HG03565 (cell line): ENCODE measurements at regions not wholly inside any gene's neighbourhood (a gene's known extent, or its start where the extent isn't known, plus 50 kb on each side); places are given as distances from the start of the nearest gene placed in this dataset.

Source experiments
- ATAC-seq: cut with Tn5 transposase; IDR thresholded peaks from one replicate; pipeline ENCODE4 v1.9.1; 2021; ENCODE audit warnings: mild to moderate bottlenecking, moderate library complexity; ENCODE audit not compliant: unreplicated experiment

DNA sequence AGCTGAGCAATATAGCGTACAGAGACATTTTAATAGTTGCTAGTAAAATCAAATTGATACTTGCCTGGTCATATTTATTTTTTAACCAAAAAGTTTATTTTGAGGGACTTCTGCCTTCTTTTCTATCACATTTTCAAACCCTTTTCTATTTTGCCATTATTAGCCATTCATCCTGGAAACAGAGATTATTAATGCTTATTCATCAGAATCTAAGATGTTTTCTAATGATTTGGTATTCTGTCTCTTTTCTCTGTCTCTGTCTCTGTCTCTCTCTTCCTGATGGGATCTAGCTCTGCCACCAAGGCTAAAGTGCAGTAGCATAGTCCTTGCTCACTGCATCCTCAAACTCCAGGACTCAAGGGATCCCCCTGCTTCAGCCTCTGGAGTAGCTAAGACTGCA, 871.3 kb upstream of the CDH8 start:
- no peak for ATAC-seq

DNA sequence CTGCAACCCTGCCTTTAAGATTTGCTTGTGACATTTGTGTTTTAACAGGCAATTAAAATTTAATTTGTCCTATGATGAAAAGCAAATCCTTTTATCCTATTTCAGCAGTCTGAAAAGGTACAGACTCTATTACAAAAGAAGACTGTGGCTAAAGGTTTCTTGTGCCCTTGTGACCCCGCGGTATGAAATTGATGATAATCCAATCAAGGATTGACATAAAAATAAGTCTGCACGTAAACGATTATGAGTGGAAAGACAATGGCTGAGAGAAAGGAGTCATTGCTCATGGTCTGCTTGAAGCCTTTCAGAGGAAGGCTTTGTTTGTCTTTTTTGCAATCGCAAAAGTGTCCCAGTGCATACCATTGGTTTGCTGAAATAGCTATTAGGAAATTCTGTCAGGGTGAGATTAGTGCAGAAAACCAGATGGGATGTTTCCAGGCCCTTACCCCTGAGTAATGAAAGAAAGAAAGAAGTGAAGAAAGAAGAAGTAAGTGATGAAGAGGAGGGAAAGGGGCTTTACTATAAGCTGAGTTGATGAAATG, 867.8 kb upstream of the CDH8 start:
- no peak for ATAC-seq

DNA sequence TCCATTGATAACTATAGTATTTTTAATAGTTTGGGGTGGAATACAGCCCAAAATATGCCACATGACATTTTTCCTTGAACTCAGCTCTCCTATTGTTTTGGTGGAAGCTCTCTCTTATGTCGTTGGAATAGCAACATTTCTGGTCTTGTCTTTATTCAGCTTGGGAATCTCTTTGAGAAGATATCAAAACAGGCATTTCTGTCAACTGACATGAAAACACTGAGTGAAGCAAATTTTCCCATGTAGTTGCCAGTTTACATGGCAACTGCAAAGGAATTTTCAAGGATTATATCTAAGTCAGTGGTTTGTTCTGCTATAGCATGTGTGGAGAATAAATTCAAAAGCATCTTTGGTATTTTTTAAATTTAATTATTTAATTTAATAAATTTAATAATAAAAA, 863.5 kb upstream of the CDH8 start:
- no peak for ATAC-seq

DNA sequence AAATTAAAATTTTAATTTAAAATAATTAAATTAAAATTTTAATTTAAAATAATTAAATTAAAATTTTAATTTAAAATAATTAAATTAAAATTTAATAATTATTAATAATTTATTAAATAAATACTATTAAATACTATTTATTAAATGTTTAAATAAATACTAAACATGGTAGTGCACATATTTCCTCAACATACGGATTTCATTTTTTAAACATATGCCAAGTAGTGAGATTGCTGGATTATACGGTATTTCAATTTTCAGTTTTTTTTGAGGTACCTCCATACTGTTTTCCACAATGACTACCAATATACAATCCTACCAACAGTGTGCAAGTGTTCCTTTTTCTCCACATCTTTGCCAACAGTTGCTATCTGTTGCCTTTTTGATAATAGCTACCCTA, 852.9 kb upstream of the CDH8 start:
- ATAC-seq, result no peak

DNA sequence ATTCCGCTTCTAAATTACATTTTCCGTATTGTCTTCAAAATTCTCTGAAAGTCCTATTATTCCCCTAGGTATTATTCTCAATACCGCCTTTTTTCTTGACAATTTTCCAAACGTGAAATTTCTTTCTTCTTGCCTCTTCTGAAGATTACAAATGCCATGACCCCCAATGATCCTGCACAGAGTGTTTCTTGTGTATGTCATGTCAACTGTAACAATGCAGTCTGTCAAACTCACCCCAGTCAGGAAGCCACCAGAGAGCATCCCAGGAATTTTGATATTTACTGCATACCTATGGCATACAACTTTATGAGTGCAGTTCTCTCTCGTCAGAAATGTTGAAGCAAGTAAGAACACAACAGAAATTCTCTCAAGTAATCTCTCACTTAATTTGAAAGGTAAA, 847.3 kb upstream of the CDH8 start:
- no peak for ATAC-seq

DNA sequence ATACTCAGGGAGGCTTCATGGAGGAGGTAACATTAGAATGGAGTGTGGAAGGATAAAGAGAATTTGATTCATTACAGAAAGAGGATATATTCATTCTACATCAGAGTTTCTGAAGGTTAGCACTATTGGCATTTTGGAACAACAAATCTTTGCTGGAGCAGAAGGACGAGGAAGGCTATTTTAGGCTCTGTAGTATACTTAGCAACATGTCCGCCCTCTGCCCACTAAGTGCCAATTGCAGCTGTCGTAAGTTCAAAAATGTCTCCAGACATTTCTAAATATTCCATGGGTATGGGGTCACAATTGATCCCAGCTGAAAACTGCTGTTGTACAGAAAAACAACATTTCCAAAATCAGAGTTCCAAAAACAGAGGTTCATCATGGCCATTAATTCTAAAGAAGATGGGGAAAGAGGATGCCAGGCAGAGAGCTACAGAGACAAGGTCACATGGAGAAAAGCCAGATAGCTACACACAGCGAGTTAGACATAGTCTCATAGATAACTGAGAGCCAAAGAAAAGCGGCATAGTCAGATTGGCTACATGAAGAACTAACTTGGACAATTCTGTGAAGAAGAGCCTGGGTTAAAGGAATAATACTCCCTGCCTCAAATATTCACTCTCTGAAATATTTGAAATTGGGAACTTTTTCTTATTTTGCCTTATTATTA, 846.4 kb upstream of the CDH8 start:
- ATAC-seq, result no peak

DNA sequence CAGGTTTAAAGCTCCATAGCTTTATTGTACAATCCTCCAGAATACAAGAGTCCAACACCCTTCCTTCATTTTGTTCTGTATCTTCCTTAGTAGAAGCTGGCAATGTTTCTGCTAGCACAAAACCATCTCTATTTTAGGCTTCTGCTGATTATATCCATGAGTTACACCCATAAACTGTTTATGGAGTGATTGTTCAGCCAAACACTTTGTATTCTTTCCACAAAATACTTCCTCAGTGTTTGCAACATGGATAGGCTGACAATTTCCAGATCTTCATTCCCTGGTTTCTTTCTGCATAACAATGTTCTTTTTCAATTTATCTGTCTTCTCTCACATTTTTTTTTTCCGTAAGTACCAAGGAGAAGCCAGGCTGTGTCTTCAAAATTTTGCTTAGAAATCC, 839.9 kb upstream of the CDH8 start:
- no peak for ATAC-seq

DNA sequence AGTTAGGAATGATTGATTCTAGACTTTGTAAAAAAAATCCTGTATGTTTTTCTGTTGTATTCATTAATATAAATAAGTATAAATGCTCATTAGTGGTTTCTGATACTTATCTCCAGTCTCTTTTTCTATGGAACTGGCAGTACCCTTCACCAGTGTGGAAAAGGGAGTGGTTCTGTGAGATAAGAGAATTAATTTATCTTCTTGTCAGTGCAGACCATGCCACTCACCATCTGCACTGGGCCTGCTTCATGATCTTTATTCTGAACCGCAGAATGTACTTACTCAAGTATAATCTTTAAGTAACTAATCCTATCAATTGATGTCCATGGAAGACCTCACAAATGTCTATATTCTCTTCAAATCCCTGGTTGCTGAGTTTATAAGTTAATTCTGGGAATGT, 836.1 kb upstream of the CDH8 start:
- ATAC-seq, result no peak

DNA sequence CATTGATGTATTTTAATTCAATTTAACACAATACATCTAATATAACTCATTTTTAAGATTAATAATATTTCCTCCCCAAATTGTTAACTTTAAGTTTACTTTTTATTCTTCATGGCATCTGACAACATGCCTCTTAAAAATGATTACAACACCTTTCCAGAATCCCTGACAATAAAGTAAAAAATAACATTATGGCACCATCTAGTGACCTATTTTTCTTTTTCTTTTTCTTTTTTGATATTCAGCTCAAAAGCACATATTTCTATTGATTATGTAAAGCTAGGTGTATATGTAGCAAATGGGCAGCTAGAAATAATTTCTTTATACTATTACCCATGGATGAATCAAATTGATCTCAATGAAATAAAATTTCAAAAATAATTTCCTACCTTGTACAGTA, 834.3 kb upstream of the CDH8 start:
- ATAC-seq, result no peak

DNA sequence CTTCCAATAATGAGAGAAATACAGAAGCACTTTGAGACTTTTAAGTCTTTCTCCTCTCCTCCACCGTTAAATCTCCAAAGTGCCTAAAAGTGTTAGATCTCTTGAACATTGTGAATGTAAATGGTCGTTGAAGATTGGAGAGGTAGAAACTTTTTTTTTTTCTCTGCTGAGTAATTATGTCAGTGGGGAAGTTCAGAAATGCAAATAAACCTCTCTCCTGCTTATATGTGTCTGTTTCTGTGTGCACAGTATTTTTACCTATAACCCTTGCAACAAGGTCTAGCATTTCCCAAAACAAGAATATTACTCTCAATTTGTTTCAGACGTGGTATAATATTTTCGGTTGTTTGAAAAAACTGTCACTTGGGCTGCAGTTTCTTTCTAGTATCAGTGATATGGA, 833.6 kb upstream of the CDH8 start:
- ATAC-seq, result peak; percentile 77

DNA sequence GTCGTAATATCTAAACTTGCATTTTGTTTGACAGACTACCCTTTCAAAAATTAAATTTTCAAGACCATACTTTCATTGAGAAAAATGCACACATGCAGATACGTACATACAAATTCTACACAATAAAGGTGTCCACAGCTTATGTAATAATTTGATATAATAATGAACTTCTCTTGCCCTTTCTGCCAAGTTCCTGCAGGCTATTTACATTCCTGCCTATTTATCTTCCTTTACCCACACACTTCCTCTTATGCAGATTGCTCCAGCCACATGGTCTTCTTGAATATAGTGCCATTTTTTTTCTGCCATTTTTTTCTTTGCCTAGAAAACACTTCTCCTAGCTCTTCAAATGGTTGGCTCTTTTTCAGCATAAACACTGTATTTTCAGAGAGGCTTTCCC, 826.9 kb upstream of the CDH8 start:
- ATAC-seq, result no peak

DNA sequence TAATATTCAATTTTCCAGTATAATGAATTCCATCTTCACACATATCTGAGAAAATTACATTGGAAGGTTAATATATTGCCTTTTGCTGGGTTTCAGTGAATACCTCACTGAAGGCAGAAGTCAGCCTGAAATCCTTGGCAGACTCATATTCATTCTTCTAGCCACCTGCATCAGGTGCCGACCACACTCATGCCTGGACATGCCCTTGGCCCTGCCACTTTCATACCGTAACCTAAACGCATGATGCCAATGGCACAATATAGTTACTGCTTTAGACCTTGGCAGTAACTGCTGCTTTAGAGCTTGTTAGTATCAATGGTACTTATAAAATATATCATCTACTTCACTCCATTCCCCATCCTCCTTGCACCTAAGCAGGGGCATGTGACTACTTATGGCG, 817.6 kb upstream of the CDH8 start:
- no peak for ATAC-seq

DNA sequence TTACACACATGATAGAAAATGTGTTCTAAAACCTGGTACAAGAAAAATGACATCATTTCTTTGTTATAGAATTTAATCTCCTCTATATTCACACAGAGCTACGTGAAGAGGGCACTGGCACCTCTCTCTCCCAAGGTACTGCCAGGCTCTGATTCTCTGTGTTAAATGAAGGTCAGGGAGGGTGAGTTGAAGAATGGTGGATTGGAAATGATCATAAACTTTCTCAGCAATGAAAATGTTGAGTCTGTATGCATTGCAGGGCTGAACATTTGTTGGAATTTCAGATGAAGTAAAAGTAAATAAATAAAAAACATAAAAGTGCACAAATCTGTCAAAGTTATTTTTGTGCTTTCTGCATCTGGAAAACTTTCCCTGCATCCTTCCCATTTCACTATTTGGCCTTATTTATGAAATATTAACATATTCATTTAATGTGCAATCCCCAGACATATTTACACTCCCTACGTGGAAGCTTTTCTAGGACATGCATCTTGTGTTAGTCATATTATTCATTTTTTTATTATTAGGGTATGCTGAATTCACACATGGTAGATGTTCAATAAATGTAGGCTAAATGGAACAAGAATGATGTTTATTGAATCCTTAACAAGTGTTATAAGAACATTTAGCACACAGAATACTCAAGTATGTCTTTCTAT, 810.3 kb upstream of the CDH8 start:
- no peak for ATAC-seq

DNA sequence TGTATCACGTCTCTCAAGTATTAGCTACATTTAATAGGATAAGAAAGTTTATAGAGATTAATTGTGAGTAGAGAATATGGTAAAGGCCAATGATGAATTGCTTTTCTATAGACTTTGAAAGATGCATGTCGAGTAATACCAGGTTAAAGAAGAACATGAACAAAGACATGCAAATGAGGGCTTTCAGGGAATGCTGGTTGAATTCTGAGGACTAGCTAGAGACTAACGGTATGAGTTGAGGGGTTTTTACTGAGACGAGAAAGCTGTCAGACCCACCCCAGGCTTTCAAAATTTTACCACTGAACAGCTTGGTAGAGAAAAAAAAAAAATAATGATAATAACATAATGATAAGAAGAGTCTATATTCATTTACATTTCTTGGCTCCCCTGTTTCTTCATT, 796.0 kb upstream of the CDH8 start:
- ATAC-seq, result no peak

DNA sequence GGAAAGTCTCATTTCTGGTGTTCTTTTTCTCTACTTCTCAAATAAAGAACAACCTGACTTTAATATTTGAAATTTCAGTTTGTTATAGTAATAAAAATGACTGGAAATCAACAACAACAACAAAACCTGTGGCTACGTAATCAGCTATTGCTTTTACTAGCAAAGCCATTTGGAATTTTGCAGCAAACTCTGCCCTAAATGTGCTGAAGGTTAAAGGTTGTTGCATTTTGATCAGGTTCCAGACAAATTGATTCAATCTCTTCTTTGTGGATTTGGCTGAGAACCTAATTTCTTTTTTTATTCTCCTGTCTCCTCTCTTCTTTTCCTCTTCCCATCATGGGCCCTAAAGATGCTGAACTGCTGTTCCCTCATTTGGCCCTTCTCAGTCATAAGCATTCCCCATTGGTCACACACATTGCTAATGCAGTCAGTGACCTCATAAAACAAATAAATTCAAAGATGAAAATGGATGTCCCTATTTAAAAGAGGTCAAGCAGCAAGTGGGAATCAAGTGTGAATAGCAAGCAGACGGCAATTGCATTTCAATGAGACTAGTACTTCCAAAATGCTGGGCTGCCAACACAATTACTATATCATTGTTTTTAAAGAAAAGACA, 795.1 kb upstream of the CDH8 start:
- no peak for ATAC-seq

DNA sequence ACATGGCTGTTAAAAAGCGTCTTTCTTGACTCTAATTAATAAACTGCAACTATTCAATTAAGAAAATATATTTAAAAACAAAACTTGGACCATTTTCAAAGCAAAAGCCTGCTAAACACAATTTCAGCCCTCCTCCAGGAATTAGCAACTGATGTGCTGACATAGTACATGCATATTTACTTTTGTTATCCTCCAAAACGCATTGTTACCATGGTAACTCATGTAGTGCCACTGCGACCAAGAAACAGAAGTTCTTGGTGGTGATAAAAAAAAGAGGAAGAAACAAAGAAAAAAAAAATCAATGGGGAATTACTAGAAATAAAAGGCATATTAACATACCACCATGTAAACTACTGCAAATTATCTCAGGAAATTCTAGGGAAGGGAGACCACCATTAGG, 793.4 kb upstream of the CDH8 start:
- no peak for ATAC-seq

DNA sequence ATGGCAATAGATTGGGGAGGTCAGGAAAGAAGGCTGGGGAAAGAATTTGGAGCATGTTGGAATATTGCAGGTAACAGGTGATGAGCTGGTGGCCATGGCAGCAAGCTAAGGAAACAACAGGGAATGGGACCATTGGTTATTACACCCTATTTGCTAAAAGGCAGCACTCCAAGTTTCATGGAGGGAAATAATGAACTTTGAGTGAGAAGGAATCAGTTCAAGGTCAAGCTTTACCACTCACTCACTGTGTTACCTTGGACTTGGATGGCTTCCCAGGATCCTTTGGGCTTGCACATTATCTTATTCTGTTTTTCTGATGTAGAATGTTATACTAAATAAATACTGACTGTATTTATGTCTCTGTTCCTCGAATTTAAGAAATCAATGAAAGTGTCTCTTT, 792.8 kb upstream of the CDH8 start:
- no peak for ATAC-seq

DNA sequence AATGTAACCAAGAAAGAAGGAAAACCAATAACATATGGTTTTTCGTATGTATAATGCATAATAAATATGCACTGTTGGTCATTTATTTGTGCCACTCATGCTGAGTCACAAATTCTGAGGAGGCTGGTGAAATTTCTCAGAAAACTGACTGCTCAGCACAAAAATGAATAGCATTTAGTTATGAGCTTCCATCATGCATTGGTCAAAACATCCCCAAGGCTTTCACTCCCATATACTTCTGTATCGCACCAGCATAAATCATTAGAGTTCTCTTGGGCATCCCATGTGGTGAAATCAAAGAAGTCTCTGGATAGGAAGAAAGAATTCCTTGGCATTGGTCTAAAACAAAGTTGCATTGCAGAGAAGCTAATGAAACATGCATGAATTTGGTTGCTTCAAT, 785.6 kb upstream of the CDH8 start:
- no peak for ATAC-seq

DNA sequence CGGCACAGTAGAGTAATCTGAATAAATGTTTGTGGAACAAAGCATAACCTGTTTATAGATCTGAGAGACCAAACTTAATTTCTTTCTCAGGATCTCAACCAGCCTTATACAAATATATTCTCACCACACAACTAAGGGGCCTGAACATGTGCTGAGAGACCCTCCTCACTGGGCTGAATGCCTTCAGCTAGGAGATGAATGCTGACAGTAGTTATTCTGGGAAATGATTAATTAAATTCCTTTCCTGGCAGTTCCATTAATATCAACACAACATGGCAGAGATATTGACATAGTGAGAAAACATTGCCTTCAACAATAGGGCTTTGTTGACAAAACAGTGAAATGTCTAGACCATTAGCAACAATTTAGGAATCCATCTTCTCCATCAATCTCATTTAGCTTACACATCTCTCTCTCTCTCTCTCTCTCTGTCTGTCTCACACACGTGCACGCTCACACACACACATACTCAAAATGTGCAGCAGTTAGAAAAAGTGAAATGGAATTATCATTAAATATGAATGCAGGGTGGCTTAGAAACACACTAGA, 780.8 kb upstream of the CDH8 start:
- ATAC-seq, result no peak

DNA sequence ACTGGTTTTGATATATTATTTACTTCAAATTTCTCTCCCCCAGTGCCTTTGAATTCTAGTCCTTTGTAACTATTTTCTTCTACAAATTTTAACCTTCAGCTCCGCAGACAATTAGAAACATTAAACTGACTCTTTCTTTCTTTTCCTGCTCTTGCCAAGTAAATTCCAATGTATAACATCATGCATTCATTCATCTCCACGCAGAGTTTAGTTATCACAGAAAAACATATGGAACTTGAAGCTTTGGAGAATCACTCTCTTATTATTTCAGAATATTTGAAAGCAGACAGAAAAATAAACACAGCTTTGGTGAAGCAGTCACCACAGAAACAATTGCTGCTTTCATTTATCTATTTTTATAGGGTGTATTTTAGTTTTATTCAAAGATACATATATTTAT, 778.7 kb upstream of the CDH8 start:
- ATAC-seq, result no peak

DNA sequence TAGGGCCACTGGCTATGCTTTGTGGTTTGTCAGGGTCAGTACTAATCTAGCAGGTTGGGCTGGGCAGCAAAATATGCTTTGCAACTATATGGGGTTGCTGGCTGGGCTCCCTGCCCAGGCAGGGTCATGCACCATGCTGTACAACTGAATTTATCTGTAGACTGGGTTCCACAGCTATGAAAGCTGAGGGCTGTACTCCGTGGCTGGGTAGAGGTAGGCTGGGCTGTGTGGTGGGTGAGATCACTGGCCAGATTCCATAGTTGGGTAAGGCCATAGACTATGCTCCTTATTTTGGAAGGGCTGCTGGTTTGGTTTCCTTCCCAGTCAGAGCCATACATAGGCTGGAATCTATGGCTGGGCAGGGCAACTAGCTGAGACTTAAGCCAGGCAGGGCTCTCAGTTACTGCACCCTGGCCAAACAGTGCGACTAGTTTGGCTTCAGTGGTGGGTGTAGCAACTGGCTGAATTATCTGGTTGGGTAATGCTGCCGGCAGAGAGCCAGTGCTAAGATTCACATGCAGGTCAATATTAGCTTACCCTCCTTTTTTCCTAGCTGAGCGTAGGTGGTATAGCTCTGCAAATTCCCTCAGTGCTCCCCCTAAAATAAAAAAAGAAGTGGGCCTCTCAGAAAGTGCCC, 769.1 kb upstream of the CDH8 start:
- ATAC-seq, result no peak

DNA sequence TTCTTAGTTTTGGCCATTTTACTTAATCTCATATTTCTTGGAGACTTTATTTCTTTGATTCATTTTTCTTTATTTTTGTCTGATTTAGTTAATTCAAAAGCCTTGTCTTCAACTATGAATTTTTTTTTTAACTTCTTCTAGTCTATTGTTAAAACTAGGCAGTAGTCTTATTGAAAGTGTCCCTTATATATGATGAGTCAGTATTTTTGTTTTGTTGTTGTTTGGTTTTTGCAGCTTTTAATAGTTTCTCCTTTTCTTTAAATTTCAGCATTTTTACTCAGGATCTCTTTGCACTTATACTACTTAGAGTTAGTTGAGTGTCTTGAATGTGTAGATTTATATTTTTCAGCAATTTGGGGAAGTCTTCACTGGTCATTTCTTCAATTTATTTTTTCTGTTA, 758.5 kb upstream of the CDH8 start:
- no peak for ATAC-seq
